DND-41 (cell line): ENCODE measurements at regions not wholly inside any gene's neighbourhood (a gene's known extent, or its start where the extent isn't known, plus 50 kb on each side); places are given as distances from the start of the nearest gene placed in this dataset.

Experiments
- ATAC-seq: fragments of 200-7000 bp; cut with Tn5 transposase; 3 replicates; pipeline ENCODE4 v1.9.1; 2021; ENCODE audit warnings: low read depth; ENCODE audit not compliant: insufficient read depth
- DNase-seq: peaks from one replicate; pipeline ENCODE4 v3.0.0-alpha.2; 2020
- H2AFZ ChIP-seq: 2 replicates; pipeline ENCODE4 v1.6.0; 2012; ENCODE audit warnings: low read depth, low read length
- H3K27ac ChIP-seq: 2 replicates; pipeline ENCODE4 v1.5.1; 2012; ENCODE audit warnings: low read length, inconsistent platforms
- H3K27me3 ChIP-seq: fragments of 200-600 bp; sonication (generic); 2 replicates; pipeline ENCODE4 v1.6.0; 2012; ENCODE audit warnings: low read length, mild to moderate bottlenecking, inconsistent platforms; ENCODE audit not compliant: insufficient read depth, poor library complexity
- H3K36me3 ChIP-seq: 2 replicates; pipeline ENCODE4 v1.5.1; 2012; ENCODE audit warnings: low read length, inconsistent platforms; ENCODE audit not compliant: insufficient read depth
- H3K4me1 ChIP-seq: 2 replicates; pipeline ENCODE4 v1.5.1; 2012; ENCODE audit warnings: mild to moderate bottlenecking, low read length; ENCODE audit not compliant: insufficient read depth
- H3K4me2 ChIP-seq: 2 replicates; pipeline ENCODE4 v1.6.0; 2012; ENCODE audit warnings: mild to moderate bottlenecking, moderate library complexity, low read length, inconsistent platforms; ENCODE audit not compliant: insufficient read depth
- H3K4me3 ChIP-seq, 2 experiments: fragments of 200-600 bp in 1 of 2; shearing (Covaris generic) in 1 of 2; 2 replicates each; pipeline ENCODE4 v1.5.1; 2012 to 2016; ENCODE audit warnings: inconsistent platforms in 2 of 2, low read length in 2 of 2, mild to moderate bottlenecking in 2 of 2, low read depth in 1 of 2, moderate library complexity in 1 of 2
- H3K79me2 ChIP-seq: 2 replicates; pipeline ENCODE4 v1.6.0; 2012; ENCODE audit warnings: low read length, inconsistent platforms; ENCODE audit not compliant: insufficient read depth
- H3K9ac ChIP-seq: 2 replicates; pipeline ENCODE4 v1.6.0; 2012; ENCODE audit warnings: low read depth, mild to moderate bottlenecking, inconsistent platforms, low read length, moderate library complexity
- H3K9me3 ChIP-seq: 2 replicates; pipeline ENCODE4 v1.5.1; 2012; ENCODE audit warnings: low read length, moderate library complexity, mild to moderate bottlenecking, inconsistent platforms; ENCODE audit not compliant: insufficient read depth, severe bottlenecking
- H4K20me1 ChIP-seq: 2 replicates; pipeline ENCODE4 v1.6.0; 2012; ENCODE audit warnings: low read length; ENCODE audit not compliant: insufficient read depth
- EZH2 ChIP-seq: IDR thresholded peaks from 3 replicates; pipeline ENCODE4 v1.6.1; 2012; ENCODE audit warnings: borderline replicate concordance, low read depth, mild to moderate bottlenecking, moderate library complexity, low read length, inconsistent platforms; ENCODE audit not compliant: severe bottlenecking
- TF ChIP-seq, protein P1 (sequence below): IDR thresholded peaks from 2 replicates; pipeline ENCODE4 v1.5.1; 2012; ENCODE audit warnings: borderline replicate concordance, low read length, moderate library complexity, mild to moderate bottlenecking; ENCODE audit not compliant: poor library complexity, severe bottlenecking; ENCODE audit errors: extremely low read depth

DNA sequence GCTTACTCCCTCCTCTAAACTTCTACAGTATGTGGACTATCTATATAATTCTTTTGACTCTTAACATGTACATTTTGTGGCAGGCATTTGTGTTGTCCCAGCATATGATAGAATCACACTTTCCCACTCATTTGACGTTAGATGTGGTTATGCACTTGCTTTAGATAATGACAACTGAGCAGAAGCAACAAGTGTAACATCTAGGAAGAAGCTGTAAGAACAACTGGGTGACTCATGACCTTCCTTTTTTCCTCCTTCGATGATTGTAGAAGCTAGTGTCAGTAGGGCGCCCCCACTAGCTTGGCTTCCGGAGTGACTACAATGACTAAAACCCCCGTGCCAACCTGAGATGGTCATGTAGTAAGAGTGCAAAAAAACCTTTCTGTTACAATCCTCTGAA lies 74.6 kb upstream of the CEP85L start:
- H3K9ac ChIP-seq, result no peak overlapping the region
- DNase-seq (peak; percentile 68), ATAC-seq (peak; percentile 94)
- H2AFZ ChIP-seq, result peak overlapping the region; percentile 10; the same call in 1 of the 2 replicates
- peak overlapping the region; percentile 44 for H3K27ac ChIP-seq
- no peak overlapping the region; the same call in 1 of the 2 replicates for H3K4me2 ChIP-seq
- no peaks in the 10 kb centered on the region for H3K79me2 ChIP-seq
- H3K36me3 ChIP-seq, result no peaks in the 10 kb centered on the region
- H3K4me1 ChIP-seq, result peaks cover 16% of the 10 kb centered on the region
- H4K20me1 ChIP-seq, result no peaks in the 10 kb centered on the region
- no peaks in the 10 kb centered on the region for H3K9me3 ChIP-seq
- no peak overlapping the region for H3K4me3 ChIP-seq
- H3K27me3 ChIP-seq, result no peaks in the 10 kb centered on the region
- TF ChIP-seq, protein P1, sequence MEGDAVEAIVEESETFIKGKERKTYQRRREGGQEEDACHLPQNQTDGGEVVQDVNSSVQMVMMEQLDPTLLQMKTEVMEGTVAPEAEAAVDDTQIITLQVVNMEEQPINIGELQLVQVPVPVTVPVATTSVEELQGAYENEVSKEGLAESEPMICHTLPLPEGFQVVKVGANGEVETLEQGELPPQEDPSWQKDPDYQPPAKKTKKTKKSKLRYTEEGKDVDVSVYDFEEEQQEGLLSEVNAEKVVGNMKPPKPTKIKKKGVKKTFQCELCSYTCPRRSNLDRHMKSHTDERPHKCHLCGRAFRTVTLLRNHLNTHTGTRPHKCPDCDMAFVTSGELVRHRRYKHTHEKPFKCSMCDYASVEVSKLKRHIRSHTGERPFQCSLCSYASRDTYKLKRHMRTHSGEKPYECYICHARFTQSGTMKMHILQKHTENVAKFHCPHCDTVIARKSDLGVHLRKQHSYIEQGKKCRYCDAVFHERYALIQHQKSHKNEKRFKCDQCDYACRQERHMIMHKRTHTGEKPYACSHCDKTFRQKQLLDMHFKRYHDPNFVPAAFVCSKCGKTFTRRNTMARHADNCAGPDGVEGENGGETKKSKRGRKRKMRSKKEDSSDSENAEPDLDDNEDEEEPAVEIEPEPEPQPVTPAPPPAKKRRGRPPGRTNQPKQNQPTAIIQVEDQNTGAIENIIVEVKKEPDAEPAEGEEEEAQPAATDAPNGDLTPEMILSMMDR, result peak; percentile 53
- TF ChIP-seq EZH2, result no peak

DNA sequence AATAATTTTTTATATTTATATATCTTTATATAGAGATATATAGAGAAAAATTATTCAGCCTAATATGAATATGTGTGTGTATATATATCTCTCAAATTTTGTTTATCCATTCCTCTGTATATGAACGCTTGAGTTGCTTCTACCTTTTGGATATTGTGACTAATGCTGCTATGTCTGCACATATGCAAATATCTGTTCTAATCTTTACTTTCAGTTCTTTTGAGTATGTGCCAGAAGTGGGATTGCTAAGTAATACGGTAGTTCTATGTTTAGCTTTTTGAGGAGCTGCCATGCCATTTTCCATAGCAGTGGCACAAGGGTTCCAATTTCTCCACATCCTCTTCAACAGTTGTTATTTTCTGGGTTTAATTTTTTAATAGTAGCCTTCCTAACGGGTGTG lies 72.8 kb upstream of the CEP85L start:
- H3K4me3 ChIP-seq, result no peak overlapping the region
- peaks cover 33% of the 10 kb centered on the region for H3K4me1 ChIP-seq
- no peak overlapping the region for H3K4me2 ChIP-seq
- H3K79me2 ChIP-seq, result no peaks in the 10 kb centered on the region
- H4K20me1 ChIP-seq, result no peaks in the 10 kb centered on the region
- no peak overlapping the region for H3K27ac ChIP-seq
- DNase-seq, result no peak
- no peak for TF ChIP-seq EZH2
- TF ChIP-seq, protein P1, result no peak
- no peaks in the 10 kb centered on the region for H3K27me3 ChIP-seq
- H3K36me3 ChIP-seq, result no peaks in the 10 kb centered on the region
- no peak for ATAC-seq
- no peaks in the 10 kb centered on the region for H3K9me3 ChIP-seq
- H2AFZ ChIP-seq, result no peak overlapping the region
- H3K9ac ChIP-seq, result no peak overlapping the region

DNA sequence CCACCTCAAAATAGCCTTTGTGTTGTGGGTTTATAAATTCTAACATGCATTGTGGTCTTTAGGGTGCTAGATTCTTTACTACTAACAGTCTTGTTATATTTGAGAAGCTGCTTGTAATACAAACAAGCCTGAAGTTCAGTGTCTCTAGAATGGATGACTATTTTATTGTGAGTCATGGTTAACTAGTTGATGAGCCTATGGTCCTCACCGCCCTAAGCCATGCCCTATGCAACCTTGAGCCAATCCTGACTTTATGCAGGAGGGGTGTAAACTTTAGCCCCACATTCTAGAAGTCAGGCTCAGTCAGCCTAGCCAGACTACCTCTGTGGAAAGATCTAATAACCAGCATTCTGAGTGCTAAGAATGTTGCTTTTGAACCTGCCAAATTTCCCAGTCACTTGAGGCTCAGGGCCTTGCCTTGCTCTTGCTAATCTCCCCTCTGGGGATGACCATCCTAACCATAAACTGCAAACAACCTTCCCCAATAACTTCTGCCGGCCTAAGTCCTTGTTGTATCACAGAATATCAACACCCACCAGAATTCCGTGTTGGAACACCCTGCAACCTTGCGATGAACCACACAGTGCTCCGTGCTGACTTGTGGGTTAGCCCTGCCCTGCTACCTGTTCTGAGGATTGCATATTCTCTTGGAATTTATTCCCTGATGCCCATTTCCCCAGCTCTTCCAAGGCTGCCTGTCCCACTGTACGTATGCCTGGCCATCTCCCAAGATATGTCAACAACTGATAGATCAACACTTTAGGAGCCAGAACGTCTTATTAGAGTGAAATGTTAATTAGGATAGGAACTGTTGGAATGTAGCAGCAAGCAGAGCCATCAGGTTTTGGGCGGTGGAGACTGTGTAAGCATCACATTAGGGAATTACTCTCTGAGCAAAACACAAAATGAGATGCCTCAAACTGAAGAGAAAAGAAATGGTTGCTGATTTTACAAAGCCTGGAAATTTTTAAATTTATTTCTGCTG lies 71.7 kb upstream of the CEP85L start:
- Histone ChIP-seq H3K9me3 (no peaks in the 10 kb centered on the region), H3K4me3 (no peak overlapping the region), H3K36me3 (no peaks in the 10 kb centered on the region), H3K27me3 (no peaks in the 10 kb centered on the region), H3K9ac (no peak overlapping the region), H3K79me2 (no peaks in the 10 kb centered on the region), H2AFZ (no peak overlapping the region), H4K20me1 (no peaks in the 10 kb centered on the region), H3K4me1 (peaks cover 41% of the 10 kb centered on the region), H3K4me2 (no peak overlapping the region), H3K27ac (no peak overlapping the region)
- DNase-seq (no peak), ATAC-seq (no peak)
- TF ChIP-seq, protein P1, result no peak
- TF ChIP-seq EZH2, result no peak
